Astrocyte (in vitro differentiated cells and primary cell): ENCODE measurements at regions not wholly inside any gene's neighbourhood (a gene's known extent, or its start where the extent isn't known, plus 50 kb on each side); places are given as distances from the start of the nearest gene placed in this dataset.

Source experiments
- CTCF ChIP-seq: IDR thresholded peaks from 2 replicates; pipeline ENCODE4 v1.5.1; 2011; ENCODE audit warnings: low read depth, mild to moderate bottlenecking, inconsistent platforms, low read length, moderate library complexity; ENCODE audit not compliant: insufficient read depth
- EZH2 ChIP-seq: IDR thresholded peaks from 2 replicates; pipeline ENCODE4 v1.6.1; 2012; ENCODE audit warnings: mild to moderate bottlenecking, low read length, inconsistent platforms; ENCODE audit not compliant: insufficient read depth

- TF ChIP-seq CTCF (no peak), EZH2 (no peak)
These were observed 54.3 kb upstream of the SLC66A3 start for GRCh38 chr2:11100976-11101375.
